ENCODE measurements at regions not wholly inside any gene's neighbourhood (a gene's known extent, or its start where the extent isn't known, plus 50 kb on each side); places are given as distances from the start of the nearest gene placed in this dataset.

- H3K4me3 ChIP-seq (ENCODE audit: low read depth in 2 of 2, low read length in 1 of 2) = no peak overlapping the region
- H2AFZ ChIP-seq (ENCODE audit: low read depth) = no peak overlapping the region
- no peaks in the 10 kb centered on the region; the same call in 1 of the 2 replicates for H3K9me2 ChIP-seq
- no peak overlapping the region for H3K4me2 ChIP-seq
- DNase-seq = no peak
- 66% methylated on average over 2 of the region's 2 CpGs for whole genome bisulfite sequencing (ENCODE audit: low lambda C conversion rate)
- no peaks in the 10 kb centered on the region for H3K36me3 ChIP-seq (replicated peaks in 1 of 2; ENCODE audit: control insufficient read depth in 1 of 2, insufficient read depth in 2 of 2, low read length in 1 of 2)
- no peak for TF ChIP-seq MXI1 (IDR thresholded peaks at IDR 0.05; ENCODE audit: low read depth, low read length)
- no peak for TF ChIP-seq REST (IDR thresholded peaks at IDR 0.05; ENCODE audit: low read depth, low read length)
- no peak for TF ChIP-seq SIN3A (IDR thresholded peaks at IDR 0.05; ENCODE audit: borderline replicate concordance, low read depth, low read length)
- no peak for TF ChIP-seq NFIC (IDR thresholded peaks at IDR 0.05; ENCODE audit: borderline replicate concordance)
- TF ChIP-seq EZH2phosphoT487 (IDR thresholded peaks at IDR 0.05; ENCODE audit: borderline replicate concordance, low read depth) = no peak
- no peak for TF ChIP-seq CHD2 (IDR thresholded peaks at IDR 0.05; ENCODE audit: low read length, partially characterized antibody)
- H3K27me3 ChIP-seq (ENCODE audit: insufficient read depth) = no peaks in the 10 kb centered on the region
- H3K9ac ChIP-seq = no peak overlapping the region
- H3K9me3 ChIP-seq = no peaks in the 10 kb centered on the region
- POLR2A ChIA-PET = no interaction called here
- CTCF ChIA-PET = no interaction called here
- no peaks in the 10 kb centered on the region for H3F3A ChIP-seq (replicated peaks; ENCODE audit: insufficient read depth)
- H3K4me1 ChIP-seq (ENCODE audit: control insufficient read depth in 1 of 2, insufficient read depth in 2 of 2, low read depth in 1 of 2, low read length in 1 of 2) = no peaks in the 10 kb centered on the region
- no peaks in the 10 kb centered on the region for H3K79me2 ChIP-seq (ENCODE audit: insufficient read depth)
- H4K20me1 ChIP-seq (ENCODE audit: insufficient read depth) = no peaks in the 10 kb centered on the region
- H3K27ac ChIP-seq (ENCODE audit: low read depth in 2 of 2, low read length in 1 of 2) = no peak overlapping the region
These were observed 1113.3 kb downstream of the CDH8 start for GRCh38 chr16:60922920-60923319.

- Histone ChIP-seq H3K4me2 (no peak overlapping the region), H3K79me2 (ENCODE audit: insufficient read depth) (no peaks in the 10 kb centered on the region), H3F3A (replicated peaks; ENCODE audit: insufficient read depth) (no peaks in the 10 kb centered on the region), H3K27ac (ENCODE audit: low read depth in 2 of 2, low read length in 1 of 2) (no peak overlapping the region), H4K20me1 (ENCODE audit: insufficient read depth) (no peaks in the 10 kb centered on the region), H3K9me2 (no peaks in the 10 kb centered on the region; the same call in 1 of the 2 replicates), H3K27me3 (ENCODE audit: insufficient read depth) (no peaks in the 10 kb centered on the region), H2AFZ (ENCODE audit: low read depth) (no peak overlapping the region), H3K9me3 (0 out of 2 replicates have a peak, but pooled peaks cover 4% of the 10 kb centered on the region), H3K9ac (no peak overlapping the region), H3K36me3 (replicated peaks in 1 of 2; ENCODE audit: control insufficient read depth in 1 of 2, insufficient read depth in 2 of 2, low read length in 1 of 2) (no peaks in the 10 kb centered on the region), H3K4me1 (ENCODE audit: control insufficient read depth in 1 of 2, insufficient read depth in 2 of 2, low read depth in 1 of 2, low read length in 1 of 2) (no peaks in the 10 kb centered on the region), H3K4me3 (ENCODE audit: low read depth in 2 of 2, low read length in 1 of 2) (no peak overlapping the region)
- ChIA-PET POLR2A (no interaction called here), CTCF (no interaction called here)
- TF ChIP-seq USF2 (IDR thresholded peaks at IDR 0.05; ENCODE audit: borderline replicate concordance, low read depth, low read length) = no peak
- TF ChIP-seq ZBTB33 (IDR thresholded peaks at IDR 0.05; ENCODE audit: borderline replicate concordance, low read depth) = no peak
- TF ChIP-seq SMC3 (IDR thresholded peaks at IDR 0.05; ENCODE audit: low read depth, low read length) = no peak
- TF ChIP-seq REST (IDR thresholded peaks at IDR 0.05; ENCODE audit: low read depth, low read length) = no peak
- TF ChIP-seq MXI1 (IDR thresholded peaks at IDR 0.05; ENCODE audit: low read depth, low read length) = no peak
- no peak for TF ChIP-seq CTCF (IDR thresholded peaks at IDR 0.05)
- no peak for TF ChIP-seq POLR2AphosphoS5 (IDR thresholded peaks at IDR 0.05; ENCODE audit: low read depth, low read length)
- TF ChIP-seq MEF2A (IDR thresholded peaks at IDR 0.05; ENCODE audit: borderline replicate concordance, low read depth) = no peak
- no peak for TF ChIP-seq GATA2 (CRISPR knock-in tag; IDR thresholded peaks at IDR 0.05)
- no peak for TF ChIP-seq CHD2 (IDR thresholded peaks at IDR 0.05; ENCODE audit: low read length, partially characterized antibody)
- DNase-seq = no peak
- 65% methylated on average over 3 of the region's 3 CpGs for WGBS (ENCODE audit: low lambda C conversion rate)
These were observed 1121.9 kb downstream of the CDH8 start for GRCh38 chr16:60914334-60914733.

Measured in SK-N-SH (cell line).